H1 (cell line): ENCODE measurements at regions not wholly inside any gene's neighbourhood (a gene's known extent, or its start where the extent isn't known, plus 50 kb on each side); places are given as distances from the start of the nearest gene placed in this dataset.

Experiments used
- CTCF ChIA-PET: fragments of 300-600 bp; sonication (Branson Sonifier 250); formaldehyde crosslinking; loops from one replicate; lab custom pipeline; 2021; ENCODE audit not compliant: partially characterized antibody; lab: Charles Lee
- POLR2A ChIA-PET: fragments of 300-600 bp; sonication (Branson Sonifier 250); formaldehyde crosslinking; loops from one replicate; lab custom pipeline; 2021; ENCODE audit warnings: inconsistent platforms; ENCODE audit not compliant: partially characterized antibody; lab: Charles Lee
- DNase-seq, 2 experiments: peaks; one replicate each; pipeline versions ENCODE4 v3.0.0 to v3.0.0-alpha.2; 2010 to 2022; ENCODE audit warnings: low spot score in 2 of 2, low read depth in 1 of 2, mixed read lengths in 1 of 2
- FAIRE-seq: peaks from 2 replicates; lab custom pipeline; 2011; peaks lifted over from hg19 to GRCh38; lab: Jason Lieb, UNC
- H2AFZ ChIP-seq: 2 replicates; pipeline ENCODE4 v1.8.1; 2012; ENCODE audit warnings: low read length, inconsistent platforms
- H2AK5ac ChIP-seq: 2 replicates; pipeline ENCODE4 v1.6.1; 2013; ENCODE audit warnings: low read depth, low read length
- H2BK120ac ChIP-seq: replicated peaks from 2 replicates; pipeline ENCODE3; 2013; ENCODE audit warnings: low read depth, low read length, inconsistent platforms
- H2BK12ac ChIP-seq: 2 replicates; pipeline ENCODE4 v1.6.1; 2013; ENCODE audit warnings: low read depth, low read length
- H2BK15ac ChIP-seq: 2 replicates; pipeline ENCODE4 v1.6.1; 2013; ENCODE audit warnings: low read length
- H2BK20ac ChIP-seq: 2 replicates; pipeline ENCODE4 v1.6.1; 2013; ENCODE audit warnings: low read length
- H2BK5ac ChIP-seq: 2 replicates; pipeline ENCODE4 v1.6.1; 2013; ENCODE audit warnings: low read depth, low read length
- H3K14ac ChIP-seq: 2 replicates; pipeline ENCODE4 v1.6.1; 2013; ENCODE audit warnings: inconsistent platforms; ENCODE audit not compliant: insufficient read length
- H3K18ac ChIP-seq: 2 replicates; pipeline ENCODE4 v1.6.1; 2013; ENCODE audit warnings: low read length; ENCODE audit errors: extremely low read depth
- H3K23ac ChIP-seq: 2 replicates; pipeline ENCODE4 v1.6.1; 2013; ENCODE audit warnings: inconsistent platforms; ENCODE audit not compliant: insufficient read length
- H3K23me2 ChIP-seq: 2 replicates; pipeline ENCODE4 v1.6.1; 2013; ENCODE audit warnings: low read depth, low read length
- H3K27ac ChIP-seq: 2 replicates; pipeline ENCODE4 v1.6.1; 2011; ENCODE audit warnings: low read depth, low read length, inconsistent platforms
- H3K27me3 ChIP-seq, 4 experiments: replicated peaks in 1 of 4; 1 replicate in 1 of 4; 2 replicates in 3 of 4; pipeline versions ENCODE4 v1.6.1 to v1.8.1; 2011 to 2013; ENCODE audit warnings: low read length in 3 of 4, mild to moderate bottlenecking in 3 of 4, inconsistent platforms in 2 of 4, mixed read lengths in 2 of 4, moderate library complexity in 1 of 4; ENCODE audit not compliant: control insufficient read depth in 3 of 4, insufficient read depth in 3 of 4; ENCODE audit errors: extremely low read depth in 1 of 4
- H3K36me3 ChIP-seq, 4 experiments: 2 replicates each; pipeline versions ENCODE4 v1.6.1 to v1.8.1; 2011 to 2013; ENCODE audit warnings: mild to moderate bottlenecking in 4 of 4, low read length in 3 of 4, moderate library complexity in 2 of 4, control low read depth in 1 of 4, inconsistent platforms in 1 of 4; ENCODE audit not compliant: insufficient read depth in 4 of 4, control insufficient read depth in 2 of 4
- H3K4ac ChIP-seq: replicated peaks from 2 replicates; pipeline ENCODE3; 2013; ENCODE audit warnings: low read length, low read depth, mixed read lengths, inconsistent platforms; ENCODE audit not compliant: insufficient read length
- H3K4me1 ChIP-seq, 4 experiments: replicated peaks in 1 of 4; 1 replicate in 1 of 4; 2 replicates in 3 of 4; pipeline versions ENCODE4 v1.6.1 to v1.8.1; 2011 to 2013; ENCODE audit warnings: low read length in 3 of 4, inconsistent platforms in 2 of 4, mixed read lengths in 1 of 4; ENCODE audit not compliant: insufficient read depth in 4 of 4, control insufficient read depth in 3 of 4
- H3K4me2 ChIP-seq, 2 experiments: 2 replicates each; pipeline versions ENCODE4 v1.6.1 to v1.8.1; 2011 to 2013; ENCODE audit warnings: low read depth in 2 of 2, low read length in 2 of 2, control low read depth in 1 of 2, inconsistent platforms in 1 of 2, mild to moderate bottlenecking in 1 of 2; ENCODE audit not compliant: insufficient read depth in 1 of 2
- H3K4me3 ChIP-seq, 4 experiments: fragments of 200-600, 300-600 bp in 1 of 4; sonication (generic), shearing (Covaris generic), sonication (Bioruptor Twin) in 1 of 4; 2 replicates each; pipeline versions ENCODE4 v1.5.1 to v1.8.1; 2011 to 2016; ENCODE audit warnings: low read length in 4 of 4, low read depth in 3 of 4, control low read depth in 2 of 4, inconsistent platforms in 2 of 4, mild to moderate bottlenecking in 2 of 4, mixed read lengths in 1 of 4, moderate library complexity in 1 of 4; ENCODE audit not compliant: insufficient read depth in 2 of 4; ENCODE audit errors: extremely low read depth in 1 of 4
- H3K56ac ChIP-seq: replicated peaks from 2 replicates; pipeline ENCODE3; 2013; ENCODE audit warnings: low read depth, mild to moderate bottlenecking, mixed read lengths, low read length, inconsistent platforms; ENCODE audit not compliant: insufficient read length
- H3K79me1 ChIP-seq: 2 replicates; pipeline ENCODE4 v1.6.1; 2013; ENCODE audit warnings: low read depth, low read length, control low read depth
- H3K79me2 ChIP-seq, 2 experiments: 2 replicates each; pipeline versions ENCODE4 v1.6.1 to v1.8.1; 2012 to 2013; ENCODE audit warnings: low read length in 2 of 2, mild to moderate bottlenecking in 2 of 2, inconsistent platforms in 1 of 2; ENCODE audit not compliant: insufficient read depth in 2 of 2, control insufficient read depth in 1 of 2
- H3K9ac ChIP-seq, 4 experiments: replicated peaks in 1 of 4; 1 replicate in 1 of 4; 2 replicates in 3 of 4; pipeline versions ENCODE4 v1.6.1 to v1.8.1; 2011 to 2013; ENCODE audit warnings: low read depth in 3 of 4, low read length in 3 of 4, control low read depth in 2 of 4, mild to moderate bottlenecking in 2 of 4, moderate library complexity in 2 of 4, inconsistent platforms in 1 of 4; ENCODE audit errors: extremely low read depth in 1 of 4
- H3K9me3 ChIP-seq, 2 experiments: 2 replicates each; pipeline versions ENCODE4 v1.6.1 to v1.8.1; 2012 to 2013; ENCODE audit warnings: mild to moderate bottlenecking in 2 of 2, moderate library complexity in 2 of 2, control low read depth in 1 of 2, inconsistent platforms in 1 of 2, low read depth in 1 of 2, low read length in 1 of 2, mixed read lengths in 1 of 2; ENCODE audit not compliant: insufficient read depth in 2 of 2
- H4K20me1 ChIP-seq, 2 experiments: replicated peaks in 1 of 2; 2 replicates each; pipeline versions ENCODE3 to v1.8.1; 2011 to 2013; ENCODE audit warnings: inconsistent platforms in 2 of 2, low read length in 2 of 2, mild to moderate bottlenecking in 1 of 2; ENCODE audit not compliant: insufficient read depth in 2 of 2, control insufficient read depth in 1 of 2
- H4K5ac ChIP-seq: 2 replicates; pipeline ENCODE4 v1.6.1; 2013; ENCODE audit warnings: low read length, low read depth, mixed read lengths, inconsistent platforms; ENCODE audit not compliant: insufficient read length
- H4K8ac ChIP-seq: 2 replicates; pipeline ENCODE4 v1.8.0; 2013; ENCODE audit warnings: mild to moderate bottlenecking, moderate library complexity, low read length, inconsistent platforms; ENCODE audit not compliant: insufficient read depth; ENCODE audit errors: extremely low read depth
- H4K91ac ChIP-seq: replicated peaks from 2 replicates; pipeline ENCODE3; 2013; ENCODE audit warnings: low read length, mixed read lengths, inconsistent platforms; ENCODE audit not compliant: insufficient read length
- ATF3 ChIP-seq: IDR thresholded peaks from 2 replicates; pipeline ENCODE4 v1.6.1; 2011; ENCODE audit warnings: low read depth, mild to moderate bottlenecking, low read length; ENCODE audit not compliant: insufficient read depth
- BACH1 ChIP-seq: IDR thresholded peaks from 2 replicates; pipeline ENCODE4 v1.6.1; 2012; ENCODE audit warnings: low read length, improper control_type of control experiment
- BRCA1 ChIP-seq: IDR thresholded peaks from 2 replicates; pipeline ENCODE4 v1.6.1; 2012; ENCODE audit warnings: low read depth, low read length, improper control_type of control experiment
- CHD2 ChIP-seq: IDR thresholded peaks from 2 replicates; pipeline ENCODE4 v1.6.1; 2012; ENCODE audit warnings: low read length, improper control_type of control experiment
- EGR1 ChIP-seq: IDR thresholded peaks from 2 replicates; pipeline ENCODE4 v1.6.1; 2011; ENCODE audit warnings: low read depth, low read length, borderline replicate concordance
- HDAC2 ChIP-seq, 2 experiments: fragments of 300-600 bp in 1 of 2; sonication (generic) in 1 of 2; IDR thresholded peaks; 2 replicates each; pipeline ENCODE4 v1.6.1; 2011 to 2012; ENCODE audit warnings: low read depth in 2 of 2, low read length in 2 of 2, mild to moderate bottlenecking in 2 of 2, moderate library complexity in 2 of 2, borderline replicate concordance in 1 of 2, inconsistent platforms in 1 of 2
- JUND ChIP-seq: IDR thresholded peaks from 2 replicates; pipeline ENCODE4 v1.6.1; 2011; ENCODE audit warnings: mild to moderate bottlenecking, improper control_type of control experiment, low read length
- MAFK ChIP-seq: IDR thresholded peaks from 2 replicates; pipeline ENCODE4 v1.6.1; 2012; ENCODE audit warnings: low read depth, mild to moderate bottlenecking, improper control_type of control experiment, low read length
- PHF8 ChIP-seq: fragments of 200-600 bp; sonication (generic); conservative IDR thresholded peaks from 2 replicates; pipeline ENCODE4 v1.7.1; 2012; ENCODE audit warnings: low read depth, mild to moderate bottlenecking, inconsistent platforms, low read length, moderate library complexity
- SIRT6 ChIP-seq: IDR thresholded peaks from one replicate; pipeline ENCODE4 v1.7.1; 2012; ENCODE audit warnings: low read length, inconsistent platforms
- SP2 ChIP-seq: IDR thresholded peaks from 2 replicates; pipeline ENCODE4 v1.6.1; 2012; ENCODE audit warnings: mild to moderate bottlenecking, low read length, inconsistent platforms
- SUZ12 ChIP-seq: fragments of 200-600 bp; sonication (generic); IDR thresholded peaks from 2 replicates; pipeline ENCODE4 v1.6.1; 2012; ENCODE audit warnings: mild to moderate bottlenecking, inconsistent platforms, low read length, moderate library complexity, mixed read lengths
- TAF1 ChIP-seq: IDR thresholded peaks from 2 replicates; pipeline ENCODE4 v1.6.1; 2011; ENCODE audit warnings: mild to moderate bottlenecking, low read depth, low read length

GRCh38 chr2:24438106-24438505, 52.9 kb upstream of the NCOA1 start:
- Histone ChIP-seq H4K8ac (no peak overlapping the region), H3K4me2 (no peak overlapping the region), H4K91ac (no peak overlapping the region), H4K20me1 (no peaks in the 10 kb centered on the region), H3K23ac (no peak overlapping the region), H2BK20ac (no peak overlapping the region)
- TF ChIP-seq CHD2 (no peak), PHF8 (no peak), HDAC2 (IDR thresholded peaks at IDR 0.05; ENCODE audit: borderline replicate concordance in 1 of 2, low read depth in 2 of 2, low read length in 2 of 2) (no peak), SIRT6 (no peak), ATF3 (no peak), SP2 (no peak), BRCA1 (no peak), BACH1 (no peak), TAF1 (no peak), MAFK (no peak), SUZ12 (no peak), EGR1 (no peak), JUND (no peak)
- TF ChIP-seq, all 59 proteins: peak for 0
- Histone ChIP-seq H2BK15ac (no peak overlapping the region), H4K5ac (no peak overlapping the region), H3K4me3 (no peak overlapping the region), H2AK5ac (no peak overlapping the region), H2BK12ac (no peak overlapping the region), H3K4me1 (no peaks in the 10 kb centered on the region), H3K9me3 (no peaks in the 10 kb centered on the region), H2AFZ (no peak overlapping the region), H3K14ac (no peak overlapping the region), H3K27ac (no peak overlapping the region), H2BK5ac (no peak overlapping the region), H3K36me3 (no peaks in the 10 kb centered on the region), H3K27me3 (no peaks in the 10 kb centered on the region), H3K23me2 (no peaks in the 10 kb centered on the region), H3K4ac (no peak overlapping the region), H3K18ac (no peak overlapping the region), H3K79me1 (no peaks in the 10 kb centered on the region), H3K9ac (no peak overlapping the region), H3K79me2 (no peaks in the 10 kb centered on the region), H2BK120ac (no peak overlapping the region), H3K56ac (no peak overlapping the region)
- ChIA-PET CTCF (interaction anchor here (0.6 kb wide), 1 partner anchor 1846 kb away, joined by 3 read pairs; no protein-coding TSS in a partner anchor), POLR2A (no interaction called here)
- no peak for DNase-seq
- no peak for FAIRE-seq
